HG02798 (cell line): ENCODE measurements at regions not wholly inside any gene's neighbourhood (a gene's known extent, or its start where the extent isn't known, plus 50 kb on each side); places are given as distances from the start of the nearest gene placed in this dataset.
A peak's percentile ranks its signal among the peaks of the same experiment; 100 is the strongest.

Experiments used
- ATAC-seq: cut with Tn5 transposase; IDR thresholded peaks from one replicate; pipeline ENCODE4 v1.9.1; 2021; ENCODE audit warnings: mild to moderate bottlenecking; ENCODE audit not compliant: unreplicated experiment, poor library complexity

- no peak for ATAC-seq
Measured at GRCh38 chr21:43364261-43364510, 62.7 kb downstream of the SIK1 start.

GRCh38 chr21:43363506-43364260 lies 63.2 kb downstream of the SIK1 start:
- no peak for ATAC-seq

- no peak for ATAC-seq
Measured at GRCh38 chr21:43362915-43363314, 64.0 kb downstream of the SIK1 start.

GRCh38 chr21:43362321-43362791 lies 64.6 kb downstream of the SIK1 start:
- ATAC-seq, result peak; percentile 60

- ATAC-seq, result peak; percentile 61
Measured at GRCh38 chr21:43361493-43362296, 65.2 kb downstream of the SIK1 start.

GRCh38 chr21:43361127-43361492 lies 65.8 kb downstream of the SIK1 start:
- ATAC-seq, result no peak

GRCh38 chr21:43360441-43361126 lies 66.3 kb downstream of the SIK1 start:
- no peak for ATAC-seq

GRCh38 chr21:43358940-43359822 lies 67.8 kb downstream of the SIK1 start:
- ATAC-seq, result no peak

- no peak for ATAC-seq
Measured at GRCh38 chr21:43357715-43358430, 69.1 kb downstream of the SIK1 start.

GRCh38 chr21:43355925-43356289 lies 71.0 kb downstream of the SIK1 start:
- no peak for ATAC-seq

- no peak for ATAC-seq
Measured at GRCh38 chr21:43355266-43355924, 71.5 kb downstream of the SIK1 start.

GRCh38 chr21:43354666-43355065 lies 72.3 kb downstream of the SIK1 start:
- no peak for ATAC-seq

GRCh38 chr21:43354026-43354420 lies 72.9 kb downstream of the SIK1 start:
- no peak for ATAC-seq

- no peak for ATAC-seq
Measured at GRCh38 chr21:43353282-43354025, 73.5 kb downstream of the SIK1 start.

GRCh38 chr21:43352568-43353281 lies 74.2 kb downstream of the SIK1 start:
- peak; percentile 85 for ATAC-seq

GRCh38 chr21:43352154-43352537 lies 74.8 kb downstream of the SIK1 start:
- no peak for ATAC-seq

GRCh38 chr21:43351501-43352153 lies 75.3 kb downstream of the SIK1 start:
- ATAC-seq, result no peak

- no peak for ATAC-seq
Measured at GRCh38 chr21:43349644-43350043, 77.3 kb downstream of the SIK1 start.
